Stimulated activated naive CD8-positive, alpha-beta T cell treated with anti-CD3 and anti-CD28 coated beads, Interleukin-15, Interleukin-2, amounts not matched to agents 100 U/mL and 50 U/mL, for 24 hours (primary cell): ENCODE measurements at regions not wholly inside any gene's neighbourhood (a gene's known extent, or its start where the extent isn't known, plus 50 kb on each side); places are given as distances from the start of the nearest gene placed in this dataset.
"Not testable (repeated sequence)": the region's sequence is repeated elsewhere in the genome, so short reads cannot be mapped to it uniquely, and the experiment has no call there.

Experiments
- ATAC-seq: fragments of 150-1000 bp; cut with Tn5 transposase; one replicate; pipeline ENCODE4 v1.10.0; 2021
- DNase-seq: peaks from one replicate; pipeline ENCODE4 v3.0.0; 2021

DNA sequence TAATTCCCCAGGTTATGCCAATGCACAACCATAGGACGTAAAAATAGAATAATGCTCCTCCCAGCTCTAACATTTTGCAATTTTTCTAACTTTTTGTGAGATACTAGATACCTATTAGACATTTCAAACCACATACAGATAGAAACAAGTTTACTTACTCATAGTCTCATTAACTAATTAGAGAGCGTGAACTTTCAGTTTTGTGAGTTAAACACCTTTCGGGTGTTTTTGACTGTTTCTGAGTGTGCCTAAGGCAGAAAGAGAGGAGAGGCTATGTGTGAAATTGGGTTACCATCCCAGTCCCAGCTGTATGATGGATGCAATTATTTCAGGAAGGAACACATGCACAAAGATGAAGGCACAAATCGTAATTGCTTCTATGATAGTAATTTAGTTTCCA is 300.4 kb upstream of the POU1F1 start:
- no peak for ATAC-seq

DNA sequence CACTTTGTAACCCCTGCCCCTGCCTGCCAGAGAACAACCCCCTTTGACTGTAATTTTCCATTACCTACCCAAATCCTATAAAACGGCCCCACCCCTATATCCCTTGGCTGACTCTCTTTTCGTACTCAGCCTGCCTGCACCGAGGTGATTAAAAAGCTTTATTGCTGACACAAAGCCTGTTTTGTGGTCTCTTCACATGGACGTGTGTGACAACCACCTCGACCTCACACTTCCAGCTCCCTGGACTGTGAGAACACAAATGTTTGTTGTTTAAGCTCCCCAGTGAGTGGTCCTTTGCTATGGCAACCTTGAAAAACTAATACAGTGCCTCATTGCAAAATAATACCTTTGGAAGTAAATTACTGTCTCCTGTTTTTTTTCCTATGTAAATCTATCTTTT is 299.2 kb upstream of the POU1F1 start:
- DNase-seq (no peak), ATAC-seq (no peak)

More for the DNA sequence above, 300.4 kb upstream of the POU1F1 start:
- no peak for DNase-seq

DNA sequence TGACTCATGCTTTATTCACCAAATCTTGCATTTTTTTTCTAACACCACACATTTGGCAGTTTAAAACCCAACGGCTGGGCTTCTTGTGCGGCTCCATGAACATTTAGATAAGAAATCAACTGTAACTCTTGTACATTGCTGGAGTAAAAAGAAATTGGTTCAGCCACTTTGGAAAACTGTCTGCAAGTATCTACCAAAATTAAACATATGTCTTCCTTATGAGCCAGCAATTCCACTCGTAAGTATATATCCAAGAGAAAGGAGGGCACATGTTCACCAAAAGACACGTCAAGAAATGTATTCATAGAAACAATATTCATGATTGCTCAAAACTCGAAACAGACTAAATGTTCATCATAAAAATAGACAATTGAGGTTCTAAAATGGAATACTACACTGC is 291.9 kb upstream of the POU1F1 start:
- ATAC-seq (no peak), DNase-seq (no peak)

DNA sequence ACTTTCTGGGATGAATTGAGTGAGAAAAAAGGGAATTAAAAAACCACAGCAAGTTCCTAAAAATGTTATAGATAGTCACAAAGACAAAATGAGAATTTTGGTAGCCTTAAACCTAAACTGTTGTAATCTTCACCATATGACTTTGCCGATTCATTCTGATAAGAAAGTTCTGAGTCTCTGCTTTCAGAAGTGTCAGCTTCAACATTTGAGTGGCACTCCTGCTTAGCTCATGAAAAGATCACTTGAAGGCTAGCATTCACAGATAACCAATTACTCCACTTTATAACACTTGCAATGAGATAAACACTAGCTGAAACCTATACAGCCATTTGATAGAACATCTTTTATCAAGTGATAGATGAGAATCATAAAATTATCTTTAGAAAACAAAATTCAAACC is 288.1 kb upstream of the POU1F1 start:
- DNase-seq, result no peak

DNA sequence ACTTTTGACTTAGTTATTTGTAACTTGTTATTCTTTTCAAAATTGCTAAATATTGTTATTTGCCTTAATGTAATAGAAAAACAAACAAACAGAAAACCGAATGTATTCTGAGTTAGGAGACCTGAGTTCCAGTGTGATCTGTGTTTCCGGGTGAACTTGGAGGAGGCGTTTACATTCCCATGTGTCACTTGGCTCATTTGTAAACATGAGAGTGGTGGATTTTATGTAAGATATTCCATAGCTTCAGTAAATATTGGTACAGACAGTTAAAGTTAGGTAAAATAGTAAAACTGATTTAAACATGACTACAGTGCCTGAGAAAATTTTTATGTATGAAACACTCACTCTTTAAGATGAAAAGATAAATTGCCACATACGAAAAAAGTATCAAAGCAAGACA is 287.3 kb upstream of the POU1F1 start:
- DNase-seq (no peak), ATAC-seq (no peak)

More for the DNA sequence above, 288.1 kb upstream of the POU1F1 start:
- ATAC-seq, result no peak

DNA sequence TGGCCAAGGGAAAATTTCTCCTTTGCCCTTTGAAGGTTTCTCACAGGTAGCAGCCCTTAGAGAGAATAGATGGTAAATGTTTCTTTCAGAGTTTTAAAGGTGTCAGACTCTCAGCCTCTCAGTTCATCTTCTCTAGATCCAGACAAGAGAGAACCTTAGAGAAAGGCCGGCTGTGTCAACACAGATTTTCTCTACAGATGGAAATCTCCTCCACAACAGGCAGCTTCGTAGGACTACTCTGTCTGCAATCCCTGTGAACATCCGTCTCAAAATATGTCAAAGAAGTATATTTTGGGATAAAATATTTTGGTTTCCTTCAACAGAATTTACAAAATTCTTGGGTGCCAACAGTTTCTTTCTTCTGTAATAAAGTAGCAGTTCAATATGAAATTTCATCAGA is 282.1 kb upstream of the POU1F1 start:
- ATAC-seq (no peak), DNase-seq (no peak)

DNA sequence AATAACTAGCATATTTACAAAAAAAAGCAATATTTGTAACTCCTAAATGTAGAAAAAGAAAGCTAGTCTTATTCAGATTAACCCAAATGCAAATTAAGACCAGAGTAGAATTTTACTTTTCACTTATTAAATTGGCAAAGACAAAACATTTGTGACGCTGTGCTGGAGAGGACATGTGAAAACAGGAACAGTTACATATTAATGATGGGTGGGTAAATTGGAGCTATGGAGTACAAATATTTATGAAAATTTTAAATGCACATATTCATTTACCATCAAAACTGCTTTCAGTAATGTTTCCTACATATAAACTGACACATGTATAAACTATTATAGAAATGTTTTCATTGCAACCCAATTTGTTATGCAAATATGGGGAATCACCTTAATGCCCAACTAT is 278.9 kb upstream of the POU1F1 start:
- DNase-seq, result no peak
- ATAC-seq, result no peak

DNA sequence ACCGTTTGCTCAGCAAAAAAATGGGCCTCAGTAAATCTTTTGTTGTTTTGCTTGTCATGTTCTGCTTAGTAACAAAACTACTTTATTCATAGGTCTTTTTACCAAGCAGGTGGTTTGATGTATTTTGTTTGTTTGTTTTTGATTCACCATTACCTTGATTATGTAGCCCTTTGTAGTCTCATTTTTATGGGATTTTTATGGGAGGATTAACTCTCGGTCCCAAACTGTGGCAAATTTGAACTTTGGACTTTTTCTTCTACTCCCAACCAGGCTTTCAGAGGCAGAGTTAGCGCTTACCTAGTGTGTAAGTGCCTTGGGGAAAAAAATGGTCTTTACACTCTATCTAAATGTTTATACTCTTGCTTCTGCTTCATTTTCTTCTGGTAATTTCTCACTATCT is 276.7 kb upstream of the POU1F1 start:
- ATAC-seq (no peak), DNase-seq (no peak)

DNA sequence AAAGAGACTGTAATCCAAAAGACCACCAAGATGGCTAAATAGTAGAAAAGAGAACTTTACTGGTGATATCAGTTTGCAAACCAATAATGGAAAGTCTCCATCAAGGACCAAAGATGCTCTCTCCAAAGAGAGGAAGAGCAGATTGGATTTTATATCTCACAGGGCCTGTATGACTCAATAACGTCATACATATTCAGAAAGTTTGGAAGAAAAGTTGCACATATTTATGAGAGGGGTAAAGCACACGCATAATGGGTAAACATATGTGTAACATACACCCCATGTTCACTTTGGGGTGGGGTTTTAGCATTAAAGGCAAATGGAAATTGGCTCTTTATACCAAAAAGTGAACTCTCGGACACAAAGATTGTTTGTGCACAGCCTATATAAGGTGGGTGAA is 274.5 kb upstream of the POU1F1 start:
- no peak for ATAC-seq
- DNase-seq, result no peak

DNA sequence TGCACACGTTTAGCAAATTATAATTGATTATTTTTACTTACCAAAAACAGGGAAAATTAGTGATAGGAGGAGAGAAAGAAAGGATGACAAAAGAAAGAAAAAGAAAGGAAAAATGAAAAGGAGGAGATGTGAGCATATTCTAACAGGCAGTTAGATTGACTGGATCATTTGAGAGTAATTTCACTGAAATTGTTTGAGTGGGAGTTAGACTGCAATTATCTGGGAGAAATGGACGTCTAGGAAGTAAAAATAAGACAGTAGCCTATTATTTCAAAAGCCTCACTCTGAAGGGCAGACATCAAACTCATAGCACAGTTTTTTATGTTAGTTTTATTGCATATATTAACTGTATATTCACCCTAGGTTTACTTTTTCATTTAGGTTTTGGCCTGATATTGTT is 272.8 kb upstream of the POU1F1 start:
- DNase-seq (no peak), ATAC-seq (no peak)

DNA sequence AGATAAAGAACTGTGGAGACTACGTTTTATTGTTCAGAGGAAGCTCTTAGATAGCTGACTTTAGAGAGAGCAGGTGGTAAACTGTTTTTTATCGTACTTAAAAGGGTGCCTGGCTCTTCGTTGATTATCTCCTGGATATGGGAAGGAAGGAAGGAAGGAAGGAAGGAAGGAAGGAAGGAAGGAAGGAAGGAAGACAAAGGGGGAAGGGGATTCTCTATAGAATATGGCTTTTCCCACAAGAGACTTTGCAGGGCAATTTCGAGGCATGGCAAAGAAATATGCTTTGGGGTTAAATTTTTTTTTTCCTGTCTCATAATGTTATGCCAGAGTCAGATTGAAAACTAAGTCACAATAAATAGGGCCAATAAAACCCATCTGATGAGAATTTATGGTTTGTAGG is 271.9 kb upstream of the POU1F1 start:
- ATAC-seq (no peak), DNase-seq (no peak)

DNA sequence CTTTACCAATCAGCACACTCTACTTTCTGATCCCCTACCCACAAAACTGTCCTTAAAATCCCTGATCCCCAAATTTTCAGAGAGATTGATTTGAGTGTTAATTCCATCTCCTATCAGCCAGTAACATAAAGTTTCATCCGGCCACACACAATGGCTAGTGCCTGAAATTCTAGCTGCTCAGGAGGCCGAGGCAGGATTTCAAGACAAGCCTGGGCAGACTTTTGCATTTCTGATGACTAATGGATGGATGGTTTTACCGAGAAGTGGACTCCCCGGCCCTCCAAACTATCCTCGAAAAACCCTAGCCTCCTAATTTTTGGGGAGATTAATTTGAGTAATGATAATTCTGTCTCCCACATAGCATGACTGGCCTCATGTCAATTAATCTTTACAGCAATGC is 269.8 kb upstream of the POU1F1 start:
- ATAC-seq, result no peak
- DNase-seq, result no peak

DNA sequence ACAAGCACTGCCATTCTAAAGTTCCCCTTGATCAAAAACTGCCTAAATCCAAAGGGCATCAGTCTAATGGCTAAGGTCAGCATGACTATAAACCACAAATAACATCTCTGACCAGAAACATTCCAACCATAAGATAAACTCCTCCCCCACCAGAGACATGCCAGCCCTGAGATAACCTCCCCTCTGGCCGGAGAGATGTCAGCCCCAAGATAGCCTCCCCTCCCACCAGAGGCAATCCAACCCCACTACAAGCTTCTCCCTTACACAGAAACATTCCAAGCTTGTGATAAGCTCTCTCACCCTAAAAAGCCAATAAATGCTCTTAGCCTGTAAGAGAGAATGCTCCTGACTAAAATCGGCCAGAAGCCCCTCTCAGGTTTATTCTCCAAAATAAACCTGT is 267.0 kb upstream of the POU1F1 start:
- not testable (repeated sequence) for ATAC-seq, DNase-seq

DNA sequence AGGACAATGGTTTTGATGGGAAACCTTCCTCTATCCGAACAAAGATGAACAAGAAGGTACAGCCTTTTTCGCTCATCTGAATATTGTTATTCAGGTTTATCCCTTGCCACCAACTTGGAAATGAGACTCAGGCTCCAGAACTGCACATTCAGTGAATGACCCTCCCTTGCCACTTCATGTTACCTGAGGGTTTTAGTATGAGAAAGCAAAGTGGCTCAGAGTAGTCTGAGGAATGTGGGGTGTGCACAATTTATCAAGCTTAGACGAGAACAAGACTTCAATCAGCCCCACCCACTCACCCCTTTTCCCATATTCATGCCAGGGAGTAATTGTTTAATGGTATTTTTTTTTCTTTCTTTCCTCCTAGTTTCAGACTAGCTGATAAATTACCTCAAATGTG is 265.3 kb upstream of the POU1F1 start:
- ATAC-seq, result no peak
- DNase-seq, result no peak

DNA sequence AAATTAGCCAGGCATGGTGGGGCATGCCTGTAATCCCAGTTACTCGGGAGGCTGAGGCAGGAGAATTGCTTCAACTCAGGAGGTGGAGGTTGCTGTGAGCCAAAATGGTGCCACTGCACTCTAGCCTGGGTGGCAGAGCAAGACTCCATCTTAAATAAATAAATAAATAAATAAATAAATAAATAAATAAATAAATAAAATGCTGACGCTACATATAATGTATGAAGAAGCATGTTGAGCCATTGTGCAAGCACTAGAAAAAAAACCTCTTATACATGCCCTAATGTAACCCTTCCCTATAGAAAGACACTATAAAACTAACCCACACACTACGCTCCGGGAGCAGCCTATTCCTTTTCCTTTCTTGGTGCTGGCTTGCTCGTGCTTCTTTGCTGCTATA is 262.3 kb upstream of the POU1F1 start:
- ATAC-seq, DNase-seq: not testable (repeated sequence)

DNA sequence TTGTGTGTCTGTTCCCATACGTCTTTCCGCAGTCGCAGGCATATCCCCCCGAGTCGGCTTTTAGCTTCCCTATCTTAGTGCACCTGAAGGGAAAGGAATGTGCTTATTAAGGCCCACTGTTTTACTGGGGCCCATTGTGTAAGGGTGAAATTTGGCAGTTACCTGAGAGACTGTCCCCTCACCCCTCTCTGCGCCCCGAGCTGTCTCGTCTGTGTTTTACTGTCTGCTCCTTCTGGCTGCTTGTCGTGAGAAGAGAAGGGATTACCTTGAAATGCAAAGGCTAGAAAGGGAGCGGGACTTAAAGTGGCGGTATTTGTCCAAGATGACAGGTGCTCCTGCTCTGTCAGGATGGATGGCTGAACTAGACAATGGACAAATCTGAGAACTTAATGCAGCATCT is 233.0 kb upstream of the POU1F1 start:
- ATAC-seq, result no peak
- no peak for DNase-seq

DNA sequence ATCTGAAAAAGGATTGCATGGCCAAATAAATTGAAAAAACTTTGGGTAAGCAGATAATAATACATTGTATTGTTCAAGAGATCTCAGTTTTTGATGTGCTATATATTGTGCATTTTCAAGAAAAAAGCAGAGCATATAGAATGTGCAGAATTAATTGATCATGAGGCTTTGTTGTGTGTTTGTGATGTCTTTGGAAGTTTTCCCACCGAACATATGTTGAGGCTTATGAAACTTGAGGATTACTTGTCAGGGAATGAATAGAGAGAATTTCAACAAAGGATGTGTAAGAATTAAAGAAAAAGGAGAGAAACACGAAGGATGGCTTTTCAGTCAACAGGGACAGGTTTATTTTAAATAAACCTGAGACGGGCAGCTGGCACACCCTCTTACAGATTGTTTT is 232.5 kb upstream of the POU1F1 start:
- no peak for DNase-seq
- no peak for ATAC-seq

DNA sequence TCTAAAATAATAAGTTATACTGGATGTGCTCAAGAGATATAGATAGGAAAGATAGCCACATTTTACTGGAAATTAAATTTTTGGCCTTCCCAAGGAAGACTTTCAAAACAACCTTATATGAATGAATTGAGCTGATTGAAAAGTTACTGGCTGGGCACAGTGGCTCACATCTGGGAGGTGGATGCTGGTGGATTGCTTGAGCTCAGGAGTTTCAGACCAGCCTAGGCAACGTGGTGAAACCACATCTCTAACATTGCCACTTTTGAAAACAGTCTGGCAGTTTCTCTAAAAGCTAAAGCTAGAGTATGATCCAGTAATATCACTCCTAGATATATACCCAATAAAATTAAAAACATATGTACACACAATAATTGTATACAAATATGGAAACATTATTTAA is 231.4 kb upstream of the POU1F1 start:
- no peak for DNase-seq
- no peak for ATAC-seq

DNA sequence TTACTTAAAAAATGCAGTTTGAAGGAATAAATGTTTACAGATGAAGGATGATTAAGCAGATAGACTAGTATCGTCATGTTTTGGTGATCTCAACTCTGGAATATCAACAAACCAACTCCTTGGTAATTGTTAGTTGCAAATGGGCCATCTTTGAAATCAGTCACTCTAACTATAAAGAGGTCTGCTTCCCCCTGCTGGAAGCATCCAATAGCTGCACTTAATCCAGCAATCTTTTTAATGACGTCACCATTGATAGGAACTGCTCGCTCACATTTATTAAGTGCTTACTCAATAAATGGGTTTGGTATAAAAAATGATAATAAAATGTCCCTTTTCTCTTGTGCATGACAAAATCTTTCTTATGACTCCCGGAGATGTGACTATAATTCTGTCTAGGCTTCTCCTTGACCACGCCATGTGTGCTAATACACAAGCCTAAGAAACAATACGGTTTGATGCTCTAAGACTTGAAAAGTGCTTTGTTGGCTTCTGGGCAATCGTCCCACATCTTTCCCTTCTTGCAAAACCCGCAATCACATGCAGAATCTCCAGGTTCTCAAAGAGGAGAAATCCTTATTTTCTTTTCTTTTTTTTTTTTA is 227.6 kb upstream of the POU1F1 start:
- no peak for ATAC-seq
- peak; percentile 5 for DNase-seq

DNA sequence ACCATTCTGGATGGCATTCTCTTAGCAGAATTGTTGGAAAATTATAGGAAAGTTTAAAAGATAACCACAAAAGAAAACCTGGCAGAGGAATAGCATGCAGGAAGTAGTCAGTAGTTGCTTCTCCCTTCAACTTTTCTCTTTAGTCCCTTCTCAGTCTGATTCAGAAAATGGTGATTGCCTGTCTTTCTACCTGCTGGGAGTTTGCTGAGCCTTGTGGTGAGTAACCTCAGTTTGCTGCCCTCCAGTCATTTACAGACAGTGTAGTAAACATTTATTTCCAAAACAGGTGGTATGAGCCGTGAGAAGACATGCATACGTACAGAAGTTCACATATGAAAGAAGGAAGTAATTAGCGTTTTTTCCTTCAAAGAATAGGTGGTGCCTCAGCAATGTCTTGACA is 224.7 kb upstream of the POU1F1 start:
- DNase-seq (no peak), ATAC-seq (no peak)

DNA sequence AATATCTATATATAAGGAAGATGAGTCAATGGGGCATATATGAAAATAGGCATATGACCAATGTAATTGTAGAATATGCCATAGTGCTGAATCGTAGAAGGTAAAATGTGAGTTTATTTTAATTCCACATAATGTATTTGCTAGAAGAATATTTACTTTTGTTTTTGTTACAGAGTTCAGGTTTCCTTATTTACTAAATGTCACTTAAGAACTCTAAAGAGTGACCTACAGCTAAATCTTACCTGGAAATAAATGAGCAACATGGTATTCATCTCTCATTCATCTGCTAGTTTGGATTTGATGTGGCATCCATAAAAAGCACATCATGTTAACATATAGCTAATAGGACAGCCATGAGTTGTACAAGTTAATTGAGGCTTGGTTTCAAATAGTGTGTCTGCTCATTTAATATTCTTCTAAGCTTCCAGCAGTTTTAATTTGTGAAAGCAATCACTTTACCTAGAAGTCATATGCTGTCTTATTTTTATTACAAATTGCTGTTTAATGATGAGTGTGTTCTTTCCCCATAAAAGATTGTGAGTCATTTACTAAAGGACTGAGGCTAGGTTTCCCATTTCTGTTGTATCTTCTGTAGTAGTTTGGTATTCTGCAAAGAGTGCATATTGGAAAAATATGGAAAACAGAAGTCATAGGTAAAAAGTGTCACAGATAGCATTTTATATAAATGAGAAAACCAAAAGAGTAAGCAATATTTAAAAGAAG is 222.1 kb upstream of the POU1F1 start:
- no peak for ATAC-seq
- no peak for DNase-seq

DNA sequence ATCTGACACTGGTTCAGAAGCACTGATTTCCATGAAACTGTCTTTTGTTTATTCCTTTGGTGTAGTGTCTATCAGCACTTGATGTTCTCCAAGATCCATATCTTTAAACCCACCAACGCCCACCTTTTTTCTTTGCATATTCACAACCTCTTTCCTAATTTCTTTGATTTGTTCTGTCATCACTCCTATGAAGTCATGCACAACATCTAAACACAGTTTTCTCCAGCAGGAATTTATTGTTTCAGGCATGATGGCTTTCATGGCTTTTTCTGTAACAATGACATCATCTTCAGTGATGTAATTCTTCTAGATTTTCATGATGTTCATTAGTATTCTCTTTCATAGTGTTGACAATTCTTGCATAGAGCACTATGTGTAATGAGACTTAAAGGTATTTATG is 219.6 kb upstream of the POU1F1 start:
- no peak for ATAC-seq
- no peak for DNase-seq

DNA sequence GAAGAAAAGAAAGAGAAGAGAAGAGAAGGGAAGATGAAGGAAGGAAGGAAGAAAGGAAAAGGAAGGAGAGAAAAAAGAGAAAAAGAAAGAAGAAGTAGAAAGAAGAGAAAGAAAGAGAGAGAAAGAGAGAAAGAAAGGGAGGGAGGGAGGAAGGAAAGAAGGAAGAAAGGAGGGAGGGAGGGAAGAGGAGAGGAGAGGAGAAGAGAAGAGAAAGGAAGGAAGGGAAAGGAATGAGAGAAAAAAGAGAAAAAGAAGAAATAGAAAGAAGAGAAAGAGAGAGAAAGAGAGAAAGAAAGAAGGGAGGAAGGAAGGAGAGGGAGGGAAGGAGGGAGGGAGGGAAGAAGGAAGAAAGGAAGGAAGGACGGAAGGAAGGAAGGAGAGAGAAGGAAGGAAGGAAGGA is 217.9 kb upstream of the POU1F1 start:
- ATAC-seq (no peak), DNase-seq (no peak)

DNA sequence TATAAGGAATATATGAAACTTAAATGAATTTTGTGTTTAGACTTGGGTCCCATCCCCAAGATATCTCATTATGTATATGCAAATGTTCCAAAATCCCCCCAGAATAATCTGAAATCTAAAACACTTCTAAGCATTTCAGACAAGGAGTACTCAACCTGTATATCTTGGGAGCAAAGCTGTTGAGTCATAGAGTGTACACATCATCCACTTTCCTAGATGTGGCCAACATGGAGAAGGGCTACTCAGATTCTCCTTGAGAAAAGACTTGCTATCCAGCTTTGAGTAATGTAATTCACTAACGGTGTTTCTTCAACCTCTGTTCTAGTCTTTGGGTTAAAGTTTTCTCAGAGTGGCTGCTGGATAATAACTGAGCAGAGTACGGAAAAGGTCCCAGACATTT is 215.5 kb upstream of the POU1F1 start:
- DNase-seq, result no peak
- ATAC-seq, result no peak
